ENCODE measurements at regions not wholly inside any gene's neighbourhood (a gene's known extent, or its start where the extent isn't known, plus 50 kb on each side); places are given as distances from the start of the nearest gene placed in this dataset.

GRCh38 chrX:138866643-138867042 is 155.1 kb upstream of the FGF13 start:
- Histone ChIP-seq H3K27me3 (no peaks in the 10 kb centered on the region), H3K9me3 (no peaks in the 10 kb centered on the region), H3K27ac (no peak overlapping the region), H3K36me3 (no peaks in the 10 kb centered on the region), H3K4me3 (no peak overlapping the region), H3K4me1 (no peaks in the 10 kb centered on the region)
- WGBS, 2 donors = 85 to 88% methylated on average over 4 of the region's 4 CpGs
- intact Hi-C loops (cut with DNase I) = no loop called here
- TF ChIP-seq CTCF (IDR thresholded peaks at IDR 0.05) = no peak
- DNase-seq (no peak), ATAC-seq (no peak)

GRCh38 chrX:138865093-138865649 is 153.7 kb upstream of the FGF13 start:
- ATAC-seq = no peak
- intact Hi-C loops (cut with DNase I) = no loop called here
- 88 to 93% methylated on average over 6 of the region's 6 CpGs for WGBS, 2 donors

GRCh38 chrX:138859421-138859820 is 147.9 kb upstream of the FGF13 start:
- Histone ChIP-seq H3K9me3 (no peaks in the 10 kb centered on the region), H3K4me1 (no peaks in the 10 kb centered on the region), H3K27me3 (peaks cover 0 to 7% (median 0%) of the 10 kb centered on the region in 7 donors), H3K27ac (no peak overlapping the region), H3K4me3 (no peak overlapping the region), H3K36me3 (no peaks in the 10 kb centered on the region)
- no peak for TF ChIP-seq CTCF (IDR thresholded peaks at IDR 0.05)
- 59 to 71% methylated on average over 2 of the region's 2 CpGs for WGBS, 2 donors
- intact Hi-C loops (cut with DNase I) = no loop called here
- ATAC-seq = no peak
- no peak for DNase-seq

More at GRCh38 chrX:138865093-138865649, 153.7 kb upstream of the FGF13 start:
- Histone ChIP-seq H3K4me3 (no peak overlapping the region), H3K9me3 (no peaks in the 10 kb centered on the region), H3K27ac (no peak overlapping the region), H3K27me3 (no peaks in the 10 kb centered on the region), H3K36me3 (no peaks in the 10 kb centered on the region), H3K4me1 (no peaks in the 10 kb centered on the region)
- no peak for DNase-seq
- TF ChIP-seq CTCF (IDR thresholded peaks at IDR 0.05) = no peak

GRCh38 chrX:138858951-138859350 is 147.4 kb upstream of the FGF13 start:
- Histone ChIP-seq H3K9me3 (no peaks in the 10 kb centered on the region), H3K36me3 (no peaks in the 10 kb centered on the region), H3K27me3 (peaks cover 0 to 10% (median 0%) of the 10 kb centered on the region in 7 donors), H3K4me3 (no peak overlapping the region), H3K4me1 (no peaks in the 10 kb centered on the region), H3K27ac (no peak overlapping the region)
- no peak for ATAC-seq
- 62 to 72% methylated on average over 4 of the region's 4 CpGs for WGBS, 2 donors
- no peak for DNase-seq
- intact Hi-C loops (cut with DNase I) = no loop called here
- no peak for TF ChIP-seq CTCF (IDR thresholded peaks at IDR 0.05)

Measured in heart right ventricle (tissue), 16 donors.